Globus pallidus (tissue), 1 donor: ENCODE measurements at regions not wholly inside any gene's neighbourhood (a gene's known extent, or its start where the extent isn't known, plus 50 kb on each side); places are given as distances from the start of the nearest gene placed in this dataset.
"Not testable (repeated sequence)": the region's sequence is repeated elsewhere in the genome, so short reads cannot be mapped to it uniquely, and the experiment has no call there.

Experiments
- DNase-seq: peaks from one replicate; pipeline ENCODE4 v3.0.0-alpha.2; 2015; ENCODE audit warnings: low spot score

DNA sequence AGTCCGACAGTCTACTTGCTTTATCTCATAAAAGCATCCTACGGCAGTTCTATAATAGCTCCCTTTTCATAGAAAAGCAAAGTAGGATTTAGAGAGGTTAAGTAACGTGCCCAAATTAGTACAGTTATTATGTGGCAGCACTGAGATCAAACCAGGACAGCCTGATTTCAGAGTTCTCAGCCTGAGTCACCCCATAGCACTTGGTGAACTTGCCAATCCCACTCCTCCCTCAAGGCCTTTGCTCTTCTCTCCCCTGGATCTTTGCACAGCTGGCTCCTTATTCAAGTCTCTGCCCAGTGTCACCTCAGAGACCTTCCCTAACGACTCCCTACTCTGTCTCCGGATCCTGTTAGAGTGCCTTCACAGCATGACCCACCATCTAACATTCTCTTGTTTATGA is 438.0 kb upstream of the NFE2L3 start:
- DNase-seq, result no peak

DNA sequence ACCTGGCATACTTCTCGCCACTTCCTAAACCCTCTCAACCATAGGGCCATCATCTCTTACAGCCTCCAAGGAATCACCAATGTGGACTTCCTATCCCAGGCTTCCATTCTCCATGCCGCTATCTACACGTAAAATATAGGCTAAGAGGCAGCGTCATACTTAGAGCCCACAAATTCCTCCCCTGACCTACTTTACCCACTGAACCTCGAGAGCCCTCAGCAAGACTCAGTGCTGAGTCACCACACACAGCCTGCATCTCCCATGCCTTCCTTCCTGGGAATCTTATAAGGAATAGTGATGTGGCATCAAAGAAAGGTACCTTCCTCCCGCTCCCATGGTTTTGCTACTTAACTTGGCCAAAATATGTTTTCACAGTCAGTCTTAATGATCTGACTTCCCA is 435.6 kb upstream of the NFE2L3 start:
- DNase-seq, result no peak

DNA sequence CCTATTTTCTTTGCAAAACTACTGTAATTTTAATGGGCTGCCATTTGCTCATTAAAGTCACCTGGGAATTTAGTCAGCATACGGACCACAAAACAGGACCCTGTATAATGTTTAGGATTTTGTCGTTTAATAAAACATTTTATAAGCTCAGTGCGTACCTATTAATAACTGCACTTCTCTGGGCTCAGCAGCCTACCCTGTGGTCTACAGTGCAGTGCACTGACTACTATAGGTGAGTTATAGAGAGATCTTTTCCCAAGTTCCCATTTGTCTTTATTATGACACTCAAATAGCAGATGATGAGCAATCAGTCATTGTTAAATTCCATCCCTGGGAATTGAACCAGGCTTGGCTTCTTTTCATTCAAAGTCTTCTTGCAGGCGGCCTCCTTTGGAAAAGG is 433.4 kb upstream of the NFE2L3 start:
- no peak for DNase-seq

- DNase-seq, result no peak
Measured at GRCh38 chr7:25719190-25719896, 432.7 kb upstream of the NFE2L3 start.

GRCh38 chr7:25720427-25720826 is 431.6 kb upstream of the NFE2L3 start:
- DNase-seq, result peak; percentile 37

- peak; percentile 55 for DNase-seq
Measured at GRCh38 chr7:25722856-25723255, 429.1 kb upstream of the NFE2L3 start.

GRCh38 chr7:25725451-25725850 is 426.5 kb upstream of the NFE2L3 start:
- DNase-seq, result no peak

GRCh38 chr7:25726170-25726780 is 425.7 kb upstream of the NFE2L3 start:
- DNase-seq, result no peak

- no peak for DNase-seq
Measured at GRCh38 chr7:25726781-25727311, 425.2 kb upstream of the NFE2L3 start.

DNA sequence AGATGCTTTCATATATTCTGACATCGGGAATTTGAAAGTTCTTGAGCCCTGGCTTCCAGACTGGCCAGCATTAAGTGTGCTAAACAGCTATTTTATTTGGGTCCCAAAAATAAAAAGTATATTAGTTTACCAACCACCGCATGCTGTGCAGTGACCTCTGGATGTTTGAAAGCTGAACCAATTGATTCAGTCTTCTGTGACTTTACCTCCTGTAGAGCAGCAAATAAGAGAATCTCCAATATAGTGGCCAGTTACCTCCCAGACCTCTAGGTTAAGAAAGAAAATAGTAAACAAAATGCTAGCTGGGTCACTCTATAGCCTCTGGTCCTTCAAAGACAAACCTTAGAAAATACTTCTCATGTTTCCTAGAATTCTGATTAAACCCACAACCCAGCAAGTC is 424.6 kb upstream of the NFE2L3 start:
- DNase-seq, result no peak

DNA sequence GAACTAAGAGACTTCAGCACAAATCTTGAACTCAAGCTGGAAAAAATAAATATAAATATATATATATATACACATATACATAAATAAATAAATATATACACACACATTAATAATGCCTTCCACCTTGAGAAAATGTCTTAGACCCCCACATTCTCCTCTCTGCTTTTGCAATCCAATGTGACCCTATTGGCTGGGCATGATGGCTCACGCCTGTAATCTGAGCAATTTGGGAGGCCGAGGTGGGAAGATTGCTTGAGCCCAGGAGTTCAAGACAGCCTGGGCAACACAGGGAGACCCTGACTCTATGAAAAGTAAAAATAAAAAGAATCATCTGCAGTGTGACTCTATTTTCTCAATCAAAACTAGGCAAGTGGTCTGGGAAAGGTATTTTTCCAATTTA is 424.1 kb upstream of the NFE2L3 start:
- no peak for DNase-seq

DNA sequence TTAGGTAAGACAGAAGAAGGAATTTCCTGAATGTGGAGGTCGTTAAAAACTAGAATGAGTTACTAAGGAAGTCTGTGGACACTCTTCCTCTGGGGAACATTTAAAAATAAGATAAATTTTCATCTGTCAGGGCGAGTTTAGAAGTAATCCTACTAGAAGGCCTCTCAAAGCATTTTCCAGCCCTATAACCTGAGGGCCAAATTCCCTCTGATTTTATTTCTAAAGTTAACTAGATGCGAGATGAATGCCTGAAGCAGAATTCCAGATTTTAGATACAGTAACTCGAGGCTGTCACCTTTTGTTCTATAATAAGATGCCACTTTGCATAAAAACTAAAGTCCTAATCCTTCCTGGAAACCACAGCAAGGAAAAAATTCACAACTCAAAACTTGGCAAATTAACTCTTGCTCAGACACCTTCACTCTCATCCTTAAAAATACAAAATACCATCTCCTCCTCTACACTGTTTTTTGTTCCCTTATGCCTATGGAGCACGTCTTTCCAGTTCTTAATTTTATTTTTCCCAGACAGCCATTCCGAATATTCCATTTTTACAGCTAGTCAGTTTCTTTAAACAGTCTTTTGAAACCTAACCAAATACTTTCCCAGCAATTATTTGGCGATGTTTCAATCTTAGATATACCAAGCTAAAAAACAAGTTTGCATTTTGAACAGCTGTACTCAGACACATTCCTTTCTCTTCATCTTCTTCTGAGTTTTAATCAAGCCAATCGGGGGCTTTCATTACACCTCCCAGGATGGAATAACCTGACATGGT is 420.7 kb upstream of the NFE2L3 start:
- no peak for DNase-seq

DNA sequence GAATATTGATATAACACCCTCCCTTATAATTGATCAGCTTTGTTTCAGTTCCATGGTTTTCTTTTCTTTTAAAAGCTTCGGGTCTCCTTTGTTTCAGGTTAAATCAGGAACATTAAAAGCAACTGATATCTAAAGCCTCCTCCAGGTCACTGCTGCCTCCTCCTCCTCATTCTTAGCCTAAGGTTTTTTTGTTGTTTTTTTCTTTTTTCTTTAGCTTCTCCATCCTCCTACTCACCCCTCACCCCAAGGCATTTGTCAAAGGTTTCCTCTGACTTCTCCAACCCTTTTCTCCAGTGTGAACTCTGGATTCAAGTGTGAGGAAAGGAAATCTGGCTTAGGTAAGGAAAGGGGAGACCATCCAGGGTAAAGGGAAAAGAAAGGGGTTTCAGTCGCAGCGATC is 420.2 kb upstream of the NFE2L3 start:
- DNase-seq, result no peak

- DNase-seq, result no peak
Measured at GRCh38 chr7:25732766-25733217, 419.2 kb upstream of the NFE2L3 start.

DNA sequence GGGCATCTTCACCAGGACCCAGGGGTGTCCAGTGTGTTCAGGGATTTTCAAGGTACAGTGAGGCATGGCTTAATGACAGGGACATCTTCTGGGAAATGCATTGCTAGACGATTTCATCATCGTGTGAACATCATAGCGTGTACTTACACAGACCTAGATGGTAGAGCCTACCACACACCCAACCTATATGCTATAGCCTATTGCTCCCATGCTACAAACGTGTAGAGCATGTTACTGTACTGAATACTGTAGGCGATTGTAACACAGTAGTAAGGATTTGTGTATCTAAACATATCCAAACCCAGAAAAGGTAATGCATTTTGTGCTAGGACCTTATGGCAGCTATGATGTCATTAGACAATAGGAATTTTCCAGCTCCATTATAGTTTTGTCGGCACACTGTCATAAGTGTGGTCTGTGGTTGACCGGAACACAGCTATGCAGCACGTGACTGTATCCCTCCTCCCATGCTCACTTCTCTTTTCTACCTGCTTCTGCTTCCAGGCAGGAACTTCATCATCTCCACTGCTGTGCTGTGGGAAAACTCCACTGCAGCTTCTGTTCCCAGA is 416.2 kb upstream of the NFE2L3 start:
- DNase-seq, result no peak

DNA sequence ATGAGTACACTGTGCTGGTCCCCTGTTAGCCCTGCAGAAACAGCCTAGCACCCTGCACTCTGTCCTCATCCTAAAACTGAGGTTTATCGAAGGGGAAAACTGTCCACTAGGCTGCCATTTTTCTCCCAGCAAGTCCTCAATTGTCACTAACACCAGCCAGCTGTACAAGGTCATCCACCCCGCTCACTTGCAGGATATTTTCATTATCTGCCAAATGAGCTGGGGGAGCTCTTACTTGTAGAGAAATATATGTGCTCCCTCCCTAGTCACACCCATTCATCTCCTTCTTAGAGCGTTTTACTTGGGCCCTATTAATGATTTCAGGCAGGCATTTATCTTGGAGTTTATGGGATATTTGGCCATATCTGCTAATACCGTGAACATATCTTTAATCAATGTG is 413.5 kb upstream of the NFE2L3 start:
- DNase-seq, result no peak

GRCh38 chr7:25739143-25739542 is 412.9 kb upstream of the NFE2L3 start:
- DNase-seq, result no peak

DNA sequence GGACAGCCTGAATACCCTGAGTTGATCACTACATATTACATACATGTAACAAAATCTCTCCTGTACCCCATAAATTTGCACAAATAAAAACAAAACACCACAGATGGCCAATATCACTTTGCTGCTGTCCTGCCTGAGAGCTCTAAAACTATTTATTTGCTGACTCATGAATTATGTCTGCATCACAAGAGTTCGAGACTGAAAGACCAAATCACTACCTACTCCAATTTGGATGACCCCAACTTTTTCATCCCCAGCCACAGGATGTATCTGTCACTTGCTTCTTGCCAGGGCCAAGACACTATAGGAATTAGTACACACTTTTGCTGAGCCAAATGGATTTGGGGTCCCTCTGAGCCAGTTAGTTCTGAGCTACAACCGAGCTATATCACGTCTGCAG is 409.7 kb upstream of the NFE2L3 start:
- DNase-seq, result no peak

- DNase-seq, result not testable (repeated sequence)
Measured at GRCh38 chr7:25743670-25744451, 408.1 kb upstream of the NFE2L3 start.

DNA sequence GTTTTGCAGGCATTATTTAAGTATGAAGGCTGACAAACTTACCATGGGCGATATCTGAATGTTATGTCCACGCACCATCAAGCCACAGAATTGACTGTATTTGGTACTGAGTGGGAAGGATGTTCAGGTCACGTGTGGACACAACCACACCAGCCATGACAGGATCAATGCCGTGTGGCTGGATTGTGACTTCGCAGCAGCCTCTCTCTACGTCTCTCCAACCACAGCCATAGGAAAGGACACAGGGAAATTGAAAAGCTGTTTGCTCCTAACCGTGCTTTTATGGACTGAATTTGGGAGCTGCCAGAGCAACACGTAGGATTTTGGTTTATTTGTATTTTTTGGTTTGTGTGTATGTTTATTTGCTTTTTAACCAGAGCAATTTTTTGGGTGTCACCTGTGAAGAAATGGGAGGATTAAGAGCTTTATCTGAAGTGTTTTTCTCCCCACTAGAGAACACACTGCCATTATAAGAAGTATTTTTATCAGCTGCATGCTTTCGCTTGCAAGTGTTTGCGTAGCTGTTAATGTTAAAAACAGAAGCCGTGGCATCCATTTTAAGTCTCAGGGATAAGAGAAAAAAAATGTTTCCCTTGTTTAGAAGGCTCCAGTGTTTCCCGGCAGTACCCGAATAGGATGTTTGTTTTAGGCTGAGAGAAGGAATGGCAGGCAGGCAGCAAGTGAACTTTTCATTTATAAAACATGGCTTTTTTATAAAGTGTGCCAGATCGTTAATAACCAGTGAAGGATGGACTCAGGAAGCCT is 401.1 kb upstream of the NFE2L3 start:
- DNase-seq, result peak; percentile 16

- no peak for DNase-seq
Measured at GRCh38 chr7:25752154-25752553, 399.8 kb upstream of the NFE2L3 start.
